Stimulated activated CD8-positive, alpha-beta memory T cell treated with anti-CD3 and anti-CD28 coated beads, Interleukin-2, amount 100 ng/mL, for 1 hour (primary cell): ENCODE measurements at regions not wholly inside any gene's neighbourhood (a gene's known extent, or its start where the extent isn't known, plus 50 kb on each side); places are given as distances from the start of the nearest gene placed in this dataset.

Experiments
- DNase-seq, 2 donors: peaks; one replicate each; pipeline ENCODE4 v3.0.0-alpha.2; 2020; ENCODE audit warnings: low read depth in 2 of 2

DNA sequence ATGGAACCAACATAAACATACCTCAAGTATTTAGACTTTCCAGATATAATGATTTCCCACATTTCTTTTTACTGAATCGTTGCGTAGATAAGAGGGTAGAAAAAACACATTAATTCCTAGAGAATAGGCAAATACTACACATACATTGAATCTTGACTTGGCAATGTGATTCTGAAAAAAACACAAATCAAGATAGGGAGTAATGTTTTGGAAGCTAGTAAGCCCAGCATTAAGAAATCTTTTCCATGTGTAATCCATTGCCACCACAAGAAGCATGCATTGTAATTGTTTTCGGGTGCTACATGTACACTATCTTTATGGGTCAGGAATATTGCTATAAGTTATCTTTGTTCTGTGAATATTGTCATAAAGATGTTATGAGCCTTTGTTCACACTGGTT, 269.8 kb upstream of the PDGFD start:
- no peak for DNase-seq

DNA sequence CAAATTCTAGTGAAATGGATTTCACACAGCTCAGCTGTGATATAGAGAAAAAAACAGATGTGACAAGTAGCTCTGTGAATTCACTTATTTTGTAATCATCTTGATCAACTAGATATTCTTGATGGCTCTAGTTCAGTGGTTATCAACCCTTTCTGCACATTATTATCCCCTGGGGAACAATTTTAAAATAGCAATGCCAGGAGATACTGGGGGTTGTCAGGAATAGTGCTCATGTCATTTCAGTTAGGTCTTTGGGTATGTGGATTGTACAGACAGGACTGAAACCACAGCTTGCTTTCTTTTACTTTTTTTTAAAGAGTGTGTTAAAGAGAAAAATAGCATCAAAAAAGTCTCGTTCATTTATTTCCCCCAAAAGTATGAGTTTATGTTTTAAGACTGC, 269.0 kb upstream of the PDGFD start:
- no peak for DNase-seq

DNA sequence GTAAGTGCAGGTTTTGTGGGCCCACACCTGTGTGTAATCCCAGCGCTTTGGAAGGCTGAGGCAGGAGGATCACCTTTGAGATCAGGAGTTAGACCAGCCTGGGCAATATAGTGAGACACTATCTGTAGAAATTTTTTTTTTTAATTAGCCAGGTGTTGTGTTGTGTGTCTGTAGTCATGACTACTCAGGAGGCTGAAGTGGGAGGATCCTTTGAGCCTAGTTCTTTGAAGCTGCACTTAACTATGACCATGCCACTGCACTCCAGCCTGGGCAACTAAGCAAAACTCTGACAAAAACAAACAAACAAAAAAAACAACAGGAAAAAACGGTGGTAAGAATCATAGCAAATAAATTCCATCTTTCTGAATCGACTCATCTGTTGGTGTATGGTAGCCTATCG, 268.6 kb upstream of the PDGFD start:
- DNase-seq: no peak

DNA sequence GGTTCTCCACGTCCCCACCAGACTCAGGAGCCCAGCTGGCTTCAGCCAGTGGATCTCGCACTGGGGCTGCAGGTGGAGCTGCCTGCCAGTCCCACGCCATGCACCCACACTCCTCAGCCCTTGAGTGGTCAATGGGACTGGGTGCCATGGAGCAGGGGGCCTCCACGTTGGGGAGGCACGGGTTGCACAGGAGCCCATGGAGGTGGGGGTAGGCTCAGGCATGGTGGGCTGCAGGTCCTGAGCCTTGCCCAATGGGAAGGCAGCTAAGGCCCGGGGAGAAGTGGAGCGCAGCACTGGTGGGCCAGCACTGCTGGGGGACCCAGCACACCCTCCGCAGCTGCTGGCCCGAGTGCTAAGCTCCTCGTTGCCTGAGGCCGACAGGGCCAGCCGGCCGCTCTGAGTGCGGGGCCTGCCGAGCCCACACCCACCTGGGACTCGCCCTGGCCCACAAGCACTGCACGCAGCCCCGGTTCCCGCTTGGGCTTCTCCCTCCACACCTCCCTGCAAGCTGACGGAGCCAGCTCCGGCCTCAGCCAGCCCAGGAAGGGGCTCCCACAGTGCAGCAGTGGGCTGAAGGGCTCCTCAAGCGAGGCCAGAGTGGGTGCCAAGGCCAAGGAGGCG, 258.5 kb upstream of the PDGFD start:
- no peak for DNase-seq

DNA sequence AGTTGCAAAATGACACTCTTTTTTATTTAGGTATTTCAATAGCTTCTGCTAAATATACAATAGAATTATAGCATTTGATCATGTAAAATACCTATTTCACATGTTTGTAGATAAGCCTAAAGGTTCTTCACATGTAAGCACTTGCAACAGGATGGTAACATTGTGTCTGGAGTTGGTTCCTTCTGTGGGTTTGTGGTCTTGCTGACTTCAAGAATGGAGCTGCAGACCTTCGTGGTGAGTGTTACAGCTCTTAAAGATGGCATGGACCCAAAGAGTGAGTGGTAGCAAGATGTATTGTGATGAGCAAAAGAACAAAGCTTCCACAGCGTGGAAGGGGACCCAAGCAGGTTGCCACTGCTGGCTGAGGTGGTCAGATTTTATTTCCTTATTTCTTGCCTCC, 246.4 kb upstream of the PDGFD start:
- DNase-seq: no peak

DNA sequence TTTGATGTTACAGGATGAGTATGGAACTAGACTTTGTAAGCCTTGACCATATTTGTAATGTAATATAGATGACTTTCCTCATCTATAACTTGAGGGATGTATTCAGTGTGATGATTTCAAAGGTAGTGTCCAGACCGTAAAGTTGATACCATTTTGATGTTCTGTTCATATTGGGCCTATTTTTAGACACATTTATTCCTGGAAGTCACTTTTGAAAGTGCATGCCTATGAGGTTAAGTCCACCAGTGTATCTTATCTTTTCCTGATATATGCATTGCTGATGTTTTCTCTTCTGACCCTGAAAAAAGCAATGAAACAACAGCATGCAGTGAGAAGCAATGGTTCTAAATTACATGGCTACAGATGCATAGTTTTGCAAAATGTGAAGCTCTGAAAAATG, 244.7 kb upstream of the PDGFD start:
- no peak for DNase-seq

DNA sequence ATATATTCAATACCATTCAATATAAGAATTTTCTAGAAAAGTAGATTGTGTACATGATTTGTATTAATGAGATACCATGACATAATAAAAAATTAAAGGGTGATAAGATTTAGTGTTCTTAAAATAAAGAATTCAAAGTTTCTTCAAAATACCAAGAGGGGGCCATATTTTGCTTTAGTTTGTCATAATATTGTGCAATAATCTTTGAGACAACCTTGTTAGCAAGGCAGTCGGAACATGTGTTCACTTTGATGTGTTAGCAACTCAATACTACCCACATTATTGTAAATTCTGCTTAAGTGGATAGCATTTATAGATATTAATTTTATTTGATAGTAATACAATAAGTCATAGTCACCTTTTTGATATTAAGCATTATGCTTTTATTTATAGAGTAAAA, 241.3 kb upstream of the PDGFD start:
- no peak for DNase-seq

DNA sequence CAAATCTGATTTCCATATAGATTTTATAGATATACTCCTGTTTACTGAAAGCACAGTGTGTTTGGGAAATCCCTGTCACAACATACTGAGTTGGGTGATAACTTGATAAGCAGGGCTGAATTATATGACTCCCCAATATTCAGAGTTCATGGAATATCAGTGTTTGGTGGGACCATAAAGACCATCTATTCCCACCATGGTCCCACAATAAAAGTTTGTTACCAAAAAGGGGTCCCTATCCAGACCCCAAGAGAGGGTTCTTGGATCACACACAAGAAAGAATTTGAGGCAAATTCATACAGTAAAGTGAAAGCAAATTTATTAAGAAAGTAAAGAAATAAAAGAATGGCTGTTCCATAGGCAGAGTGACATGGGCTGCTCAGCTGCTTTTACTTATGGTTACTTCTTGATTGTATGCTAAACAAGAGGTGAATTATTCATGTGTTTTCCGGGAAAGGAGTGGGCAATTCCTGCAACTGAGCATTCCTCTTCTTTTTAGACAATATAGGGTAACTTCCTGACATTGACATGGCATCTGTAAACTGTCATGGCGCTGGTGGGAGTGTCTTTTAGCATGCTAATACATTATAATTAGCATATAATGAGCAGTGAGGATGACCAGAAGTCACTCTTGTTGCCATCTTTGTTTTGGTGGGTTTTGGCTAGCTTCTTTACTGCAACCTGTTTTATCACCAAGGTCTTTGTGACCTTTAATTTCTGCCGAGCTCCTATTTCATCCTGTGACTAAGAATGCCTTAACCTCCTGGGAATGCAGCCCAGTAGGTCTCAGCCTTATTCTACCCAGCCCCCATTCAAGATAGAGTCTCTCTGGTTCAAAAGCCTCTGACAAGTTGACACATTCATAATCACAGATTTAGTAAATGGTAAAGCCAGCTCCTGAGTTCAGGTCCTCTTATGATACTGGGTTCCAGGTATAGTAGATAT, 240.6 kb upstream of the PDGFD start:
- DNase-seq: no peak

DNA sequence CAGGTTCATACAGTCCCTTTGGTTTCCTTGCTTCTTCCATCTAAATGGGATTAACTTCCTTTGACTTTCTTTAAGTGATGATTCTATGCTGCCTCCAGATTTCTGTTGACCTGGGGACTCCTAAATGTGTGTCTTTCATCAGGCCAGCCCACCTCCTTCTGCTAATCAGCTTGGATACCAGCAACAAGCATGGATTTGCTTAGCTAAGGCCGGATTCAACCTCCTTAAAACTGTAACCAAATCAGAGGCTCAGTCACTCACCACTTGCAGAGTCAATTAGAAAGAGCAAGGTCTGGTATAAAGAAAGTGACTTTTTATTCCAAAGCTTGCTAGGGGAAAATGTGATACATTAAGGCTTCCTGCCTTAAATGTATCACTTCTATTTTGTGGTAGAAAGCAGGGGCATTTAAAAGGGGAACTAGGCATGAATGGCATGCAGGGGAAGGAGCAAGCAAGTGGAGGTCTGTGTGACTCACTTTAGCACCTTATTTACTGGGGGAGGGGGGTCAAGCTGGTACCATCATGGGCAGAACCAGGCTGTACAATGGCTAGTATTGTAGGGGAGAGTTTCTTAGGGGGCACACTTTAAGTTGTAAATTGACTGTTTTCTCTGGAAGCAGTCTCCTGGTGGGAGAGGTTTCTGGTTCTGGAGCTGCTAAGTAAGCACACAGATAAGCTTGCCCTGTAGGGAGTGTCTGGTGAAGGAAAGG, 239.0 kb upstream of the PDGFD start:
- DNase-seq: no peak

DNA sequence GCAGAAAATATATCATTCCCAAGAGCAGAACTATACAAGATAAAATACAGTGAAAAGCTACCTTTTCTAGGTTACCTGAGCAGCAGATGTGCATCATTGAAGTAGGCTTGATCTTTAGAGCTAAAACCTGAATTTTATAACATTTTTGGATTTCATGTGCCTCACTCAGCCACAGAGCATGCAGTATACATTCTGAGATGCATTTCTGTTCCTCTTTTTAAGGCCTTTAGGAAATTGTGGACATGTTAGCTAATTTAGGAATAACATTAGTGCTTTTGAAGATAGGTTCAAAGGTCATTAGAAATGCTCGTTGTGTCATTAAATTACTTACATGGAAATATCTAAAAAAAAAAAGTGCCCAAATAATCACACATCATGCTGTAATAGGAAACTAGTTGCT, 230.6 kb upstream of the PDGFD start:
- DNase-seq: no peak

DNA sequence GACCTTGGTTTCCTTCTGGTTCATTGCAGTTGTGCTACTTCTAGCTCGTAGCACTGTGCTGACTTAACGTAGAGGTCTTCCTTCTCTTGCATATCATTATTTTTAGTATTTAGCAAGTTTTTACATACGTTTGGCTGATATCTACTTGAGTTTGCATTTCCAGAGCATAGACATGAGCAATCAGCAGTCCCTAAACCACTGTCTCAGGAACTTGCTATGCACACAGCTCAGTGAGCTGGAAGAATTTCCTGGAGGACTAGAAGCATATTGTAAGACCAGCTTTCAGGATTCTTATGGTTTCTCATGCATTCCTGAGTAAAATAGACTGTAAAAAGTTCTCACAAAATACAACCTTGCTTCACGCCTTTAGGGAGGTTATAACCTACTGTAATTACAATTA, 226.7 kb upstream of the PDGFD start:
- DNase-seq: no peak

DNA sequence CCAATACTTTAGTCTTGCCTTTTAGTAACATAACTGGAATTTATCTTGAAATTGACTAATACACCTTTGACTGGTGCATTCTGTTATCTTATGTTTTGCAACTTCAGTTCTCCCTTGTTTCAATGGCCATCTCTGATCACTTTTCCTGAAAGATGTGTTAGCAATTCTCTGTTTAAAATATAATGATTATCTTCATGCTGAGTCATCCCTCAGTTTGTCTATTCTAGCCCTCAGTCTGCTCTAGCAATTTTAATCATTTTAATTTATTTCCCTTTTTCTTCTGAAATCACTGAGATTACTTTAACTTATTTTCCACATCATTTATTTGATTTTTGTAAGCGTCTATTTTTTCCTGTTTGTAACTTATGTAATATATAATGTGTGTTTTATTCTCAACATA, 221.9 kb upstream of the PDGFD start:
- DNase-seq: no peak

DNA sequence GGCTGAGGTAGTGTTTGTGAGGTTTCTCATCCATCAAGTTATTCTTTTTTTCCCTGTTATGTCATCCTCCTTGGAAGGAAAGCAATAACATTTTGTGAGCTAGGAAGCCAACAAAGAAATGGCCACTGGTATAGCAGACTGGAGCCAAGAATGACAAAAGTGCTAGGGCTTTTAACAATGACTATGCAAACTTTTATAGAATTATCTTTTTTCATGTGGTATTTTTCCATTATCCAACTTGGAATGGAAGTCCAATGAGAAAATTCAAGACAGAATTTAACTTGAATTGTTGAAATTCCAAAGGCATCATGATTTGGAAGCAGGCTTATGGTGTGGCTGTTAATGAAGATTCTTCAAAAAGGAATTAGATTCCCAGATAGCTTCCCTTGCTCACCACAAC, 216.4 kb upstream of the PDGFD start:
- no peak for DNase-seq

DNA sequence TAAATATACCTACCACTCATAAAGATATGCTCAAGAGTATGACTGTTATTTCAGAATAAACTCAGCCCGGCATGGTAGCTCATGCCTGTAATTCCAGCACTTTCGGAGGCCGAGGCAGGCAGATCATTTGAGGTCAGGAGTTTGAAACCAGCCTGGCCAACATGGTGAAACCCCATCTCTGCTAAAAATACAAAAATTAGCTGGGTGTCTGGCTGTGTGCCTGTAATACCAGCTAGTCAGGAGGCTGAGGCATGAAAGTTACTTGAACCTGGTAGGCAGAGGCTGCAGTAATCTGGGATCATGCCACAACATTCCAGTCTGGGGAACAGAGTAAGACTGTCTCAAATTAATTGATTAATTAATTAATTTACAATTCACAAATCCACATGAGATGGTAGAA, 208.2 kb upstream of the PDGFD start:
- DNase-seq: no peak

DNA sequence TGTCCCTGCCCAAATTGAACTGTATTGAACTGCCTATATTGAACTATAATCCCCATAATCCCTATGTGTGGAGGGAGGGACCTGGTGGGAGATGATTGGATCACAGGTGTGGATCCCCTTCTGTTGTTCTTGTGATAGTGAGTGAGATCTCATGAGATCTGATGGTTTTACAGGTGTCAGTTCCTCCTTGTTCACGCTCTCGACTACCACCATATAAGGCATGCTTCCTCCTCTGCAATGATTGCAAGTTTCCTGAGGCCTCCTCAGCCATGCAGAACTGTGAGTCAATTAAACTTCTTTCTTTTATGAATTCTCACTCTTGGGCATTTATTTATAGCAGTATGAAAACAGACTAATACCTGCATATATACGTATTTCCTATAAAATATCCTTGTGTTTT, 206.5 kb upstream of the PDGFD start:
- DNase-seq: no peak

DNA sequence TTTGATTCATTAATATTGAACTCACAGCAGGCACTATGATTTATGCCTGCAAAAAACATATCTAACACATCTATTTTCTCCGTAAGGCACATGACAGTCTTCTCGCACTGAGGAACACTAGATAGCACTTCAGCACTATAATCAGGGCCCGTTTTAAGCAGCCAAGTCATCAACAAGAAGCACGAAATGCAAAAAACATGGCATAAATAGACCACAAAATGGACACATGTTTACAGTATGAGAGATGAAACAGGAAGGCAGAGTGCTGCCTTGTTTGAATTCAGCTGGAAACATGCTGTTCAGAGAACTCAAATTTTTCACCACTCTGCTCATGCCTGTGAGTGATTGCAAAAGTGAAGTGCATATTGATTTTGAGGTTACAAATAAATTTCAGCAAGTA, 205.8 kb upstream of the PDGFD start:
- no peak for DNase-seq

DNA sequence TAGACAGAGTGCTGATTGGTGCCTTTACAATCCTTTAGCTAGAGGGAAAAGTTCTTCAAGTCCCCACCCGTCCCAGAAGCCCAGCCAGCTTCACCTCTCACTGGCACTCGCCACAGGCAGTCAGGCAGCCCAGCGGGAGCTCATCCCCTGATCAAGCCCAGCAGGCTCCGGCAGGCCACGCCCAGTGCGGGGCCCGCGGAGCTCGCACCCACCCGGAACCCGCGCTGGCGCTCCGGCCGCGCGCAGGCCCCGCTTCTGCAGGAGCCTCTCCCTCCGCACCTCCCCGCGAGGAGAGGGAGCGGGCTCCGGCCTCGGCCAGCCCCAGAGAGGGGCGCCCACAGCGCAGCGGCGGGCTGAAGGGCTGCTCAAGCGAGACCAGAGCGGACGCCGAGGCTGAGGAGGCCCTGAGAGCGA, 202.4 kb upstream of the PDGFD start:
- DNase-seq: no peak

DNA sequence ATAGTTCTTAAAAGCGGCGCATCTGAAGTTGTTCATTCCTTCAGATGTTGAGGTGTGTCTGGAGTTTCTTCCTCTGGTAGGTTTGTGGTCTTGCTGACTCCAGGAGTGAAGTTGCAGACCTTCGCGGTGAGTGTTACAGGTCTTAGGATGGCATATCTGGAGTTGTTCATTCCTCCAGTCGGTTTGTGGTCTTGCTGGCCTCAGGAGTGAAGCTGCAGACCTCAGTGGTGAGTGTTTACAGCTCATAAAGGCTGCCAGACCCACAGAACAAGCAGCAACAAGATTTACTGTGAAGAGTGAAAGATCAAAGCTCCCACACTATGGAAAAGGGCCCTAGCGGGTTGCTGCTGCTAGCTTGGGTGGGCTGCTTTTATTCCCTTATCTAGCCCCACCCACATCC, 201.7 kb upstream of the PDGFD start:
- DNase-seq: no peak

DNA sequence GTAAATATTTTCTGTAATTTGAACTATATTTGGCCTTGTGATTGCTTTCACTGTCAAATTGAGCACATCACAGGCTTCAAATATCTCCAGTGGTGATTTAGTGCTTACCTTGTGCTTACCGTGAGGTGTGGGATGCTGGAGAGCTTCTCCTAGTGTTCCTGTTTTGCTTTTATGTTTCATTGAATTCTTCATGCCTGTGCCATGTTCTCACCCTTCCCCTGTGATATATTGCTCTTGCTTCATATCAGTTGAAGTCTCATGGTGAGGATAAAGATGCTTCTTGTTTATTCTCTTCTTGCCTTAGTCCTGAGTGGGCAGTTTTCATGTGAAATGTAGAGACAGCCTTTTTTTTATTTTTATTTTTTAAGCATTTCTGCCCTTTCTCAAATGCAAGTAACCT, 198.0 kb upstream of the PDGFD start:
- DNase-seq: no peak

DNA sequence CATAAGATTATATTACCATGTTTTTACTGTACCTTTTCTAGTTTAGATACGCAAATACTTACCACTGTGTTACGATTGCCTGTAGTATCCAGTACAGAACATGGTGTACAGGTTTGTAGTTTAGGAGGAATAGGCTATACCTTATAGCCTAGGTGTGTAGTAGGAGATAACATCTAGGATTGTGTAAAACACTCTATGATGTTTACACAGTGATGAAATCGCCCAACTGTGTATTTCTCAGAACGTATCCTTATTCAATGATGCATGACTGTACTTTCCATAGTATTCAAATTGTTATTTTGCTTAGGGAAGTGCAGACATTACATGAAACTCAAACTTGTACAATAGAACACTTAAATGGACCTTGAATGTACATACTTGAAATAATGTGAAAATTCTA, 188.1 kb upstream of the PDGFD start:
- no peak for DNase-seq

DNA sequence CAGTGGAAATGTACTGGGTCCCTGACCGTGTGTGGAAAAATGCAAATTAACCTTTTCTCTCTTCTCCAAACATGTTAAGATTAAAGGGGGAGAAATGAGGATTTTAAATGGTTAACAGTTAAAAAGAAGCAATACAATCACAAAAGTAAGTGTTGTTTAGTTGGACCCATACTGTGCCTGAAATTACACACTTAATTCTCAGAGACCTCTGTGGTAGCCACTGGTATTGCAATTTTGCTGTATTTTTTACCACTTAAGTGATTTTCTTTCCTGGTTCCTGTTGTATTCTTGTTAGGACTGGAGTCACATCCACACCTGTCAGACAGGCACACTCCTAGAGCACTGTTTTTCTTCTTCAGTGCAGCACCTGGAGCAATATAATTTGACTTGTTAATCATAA, 179.6 kb upstream of the PDGFD start:
- no peak for DNase-seq

DNA sequence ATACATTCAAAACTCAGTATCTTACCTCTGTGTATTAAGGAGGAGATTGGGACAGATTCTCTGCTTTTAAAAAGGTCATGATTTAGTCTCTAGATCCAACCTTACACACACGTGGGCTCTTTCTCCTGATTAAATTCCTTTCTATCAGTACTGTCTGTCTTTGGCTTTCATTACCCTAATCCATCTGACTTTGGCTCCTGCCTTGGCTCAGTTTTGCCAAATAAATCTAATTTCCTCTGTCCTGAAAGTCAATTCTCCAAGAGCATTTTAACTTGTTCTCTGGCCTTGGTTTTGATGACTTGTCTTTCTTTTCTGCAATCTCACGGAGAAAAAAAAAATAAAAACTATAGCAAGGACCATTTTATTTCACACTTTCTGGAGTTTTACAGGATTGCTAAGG, 176.6 kb upstream of the PDGFD start:
- no peak for DNase-seq

DNA sequence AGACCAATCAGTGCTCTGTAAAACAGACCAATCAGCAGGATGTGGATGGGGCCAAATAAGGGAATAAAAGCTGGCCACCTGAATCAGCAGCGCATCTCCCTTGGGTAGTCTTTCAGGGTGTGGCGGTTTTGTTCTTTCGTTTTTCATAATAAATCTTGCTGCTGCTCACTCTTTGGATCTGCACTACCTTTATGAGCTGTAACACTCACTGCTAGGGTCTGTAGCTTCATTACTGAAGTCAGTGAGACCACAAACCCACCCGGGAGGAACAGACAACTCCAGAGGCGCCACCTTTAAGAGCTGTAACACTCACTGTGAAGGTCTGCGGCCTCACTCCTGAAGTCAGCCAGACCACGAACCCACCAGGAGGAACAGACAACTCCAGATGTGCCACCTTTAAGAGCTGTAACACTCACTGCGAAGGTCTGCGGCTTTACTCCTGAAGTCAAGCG, 175.5 kb upstream of the PDGFD start:
- no peak for DNase-seq
